Osteoblast (primary cell): ENCODE measurements at regions not wholly inside any gene's neighbourhood (a gene's known extent, or its start where the extent isn't known, plus 50 kb on each side); places are given as distances from the start of the nearest gene placed in this dataset.

ENCODE experiments used
- DNase-seq: peaks from one replicate; pipeline ENCODE4 v3.0.0; 2011; ENCODE audit warnings: low spot score, mixed read lengths; ENCODE audit not compliant: insufficient read length; ENCODE audit errors: missing footprints
- H2AFZ ChIP-seq: 2 replicates; pipeline ENCODE4 v1.6.0; 2011; ENCODE audit warnings: mild to moderate bottlenecking, low read length
- H3K27ac ChIP-seq: 2 replicates; pipeline ENCODE4 v1.5.1; 2011; ENCODE audit warnings: mild to moderate bottlenecking, low read depth, low read length, moderate library complexity
- H3K27me3 ChIP-seq: 2 replicates; pipeline ENCODE4 v1.6.0; 2012; ENCODE audit warnings: mild to moderate bottlenecking, control low read depth, inconsistent platforms, low read length, moderate library complexity; ENCODE audit not compliant: insufficient read depth
- H3K36me3 ChIP-seq: 2 replicates; pipeline ENCODE4 v1.5.1; 2011; ENCODE audit warnings: mild to moderate bottlenecking, low read length, control low read depth, moderate library complexity; ENCODE audit not compliant: insufficient read depth
- H3K4me1 ChIP-seq: 2 replicates; pipeline ENCODE4 v1.5.1; 2011; ENCODE audit warnings: mild to moderate bottlenecking, low read length, control low read depth, moderate library complexity; ENCODE audit not compliant: insufficient read depth
- H3K4me2 ChIP-seq: 2 replicates; pipeline ENCODE4 v1.6.0; 2011; ENCODE audit warnings: mild to moderate bottlenecking, low read length; ENCODE audit not compliant: insufficient read depth
- H3K4me3 ChIP-seq: fragments of 200-600 bp; sonication (generic); 3 replicates; pipeline ENCODE4 v1.5.1; 2012; ENCODE audit warnings: mild to moderate bottlenecking, low read length, inconsistent platforms; ENCODE audit not compliant: insufficient read depth
- H3K79me2 ChIP-seq: 2 replicates; pipeline ENCODE4 v1.6.0; 2012; ENCODE audit warnings: mild to moderate bottlenecking, low read length, control low read depth, inconsistent platforms; ENCODE audit not compliant: insufficient read depth
- H3K9me3 ChIP-seq: 2 replicates; pipeline ENCODE4 v1.5.1; 2011; ENCODE audit warnings: low read depth, low read length, control low read depth
- H4K20me1 ChIP-seq: 2 replicates; pipeline ENCODE4 v1.6.0; 2012; ENCODE audit warnings: mild to moderate bottlenecking, low read length, control low read depth; ENCODE audit not compliant: insufficient read depth
- CTCF ChIP-seq: IDR thresholded peaks from 2 replicates; pipeline ENCODE4 v1.5.1; 2011; ENCODE audit warnings: mild to moderate bottlenecking, low read depth, low read length, moderate library complexity; ENCODE audit errors: extremely low read depth

- H3K4me2 ChIP-seq, result no peak overlapping the region
- H3K79me2 ChIP-seq, result no peaks in the 10 kb centered on the region
- no peaks in the 10 kb centered on the region for H4K20me1 ChIP-seq
- H3K36me3 ChIP-seq, result no peaks in the 10 kb centered on the region
- TF ChIP-seq CTCF, result no peak
- no peak overlapping the region for H3K4me3 ChIP-seq
- H2AFZ ChIP-seq, result no peak overlapping the region
- H3K27me3 ChIP-seq, result no peaks in the 10 kb centered on the region
- no peaks in the 10 kb centered on the region for H3K9me3 ChIP-seq
- no peak overlapping the region for H3K27ac ChIP-seq
- H3K4me1 ChIP-seq, result no peaks in the 10 kb centered on the region
- DNase-seq, result no peak
Measured at GRCh38 chr5:89087551-89088318, 204.8 kb upstream of the MEF2C start.

GRCh38 chr5:89087128-89087527 lies 204.1 kb upstream of the MEF2C start:
- DNase-seq, result no peak
- H3K36me3 ChIP-seq, result no peaks in the 10 kb centered on the region
- no peaks in the 10 kb centered on the region for H4K20me1 ChIP-seq
- no peak for TF ChIP-seq CTCF
- no peaks in the 10 kb centered on the region for H3K9me3 ChIP-seq
- H3K27me3 ChIP-seq, result no peaks in the 10 kb centered on the region
- no peak overlapping the region for H3K4me3 ChIP-seq
- no peaks in the 10 kb centered on the region for H3K79me2 ChIP-seq
- no peaks in the 10 kb centered on the region for H3K4me1 ChIP-seq
- no peak overlapping the region for H3K27ac ChIP-seq
- H2AFZ ChIP-seq, result no peak overlapping the region
- no peak overlapping the region for H3K4me2 ChIP-seq

GRCh38 chr5:89086390-89087086 lies 203.6 kb upstream of the MEF2C start:
- no peaks in the 10 kb centered on the region for H3K4me1 ChIP-seq
- no peaks in the 10 kb centered on the region for H3K9me3 ChIP-seq
- no peak for DNase-seq
- no peaks in the 10 kb centered on the region for H3K27me3 ChIP-seq
- no peaks in the 10 kb centered on the region for H3K36me3 ChIP-seq
- no peak overlapping the region for H3K27ac ChIP-seq
- no peak overlapping the region for H3K4me3 ChIP-seq
- no peak for TF ChIP-seq CTCF
- no peaks in the 10 kb centered on the region for H4K20me1 ChIP-seq
- H3K79me2 ChIP-seq, result no peaks in the 10 kb centered on the region
- H3K4me2 ChIP-seq, result no peak overlapping the region
- H2AFZ ChIP-seq, result no peak overlapping the region

GRCh38 chr5:89083791-89084190 lies 200.8 kb upstream of the MEF2C start:
- H3K9me3 ChIP-seq, result no peaks in the 10 kb centered on the region
- H3K4me1 ChIP-seq, result no peaks in the 10 kb centered on the region
- no peak for TF ChIP-seq CTCF
- no peaks in the 10 kb centered on the region for H3K79me2 ChIP-seq
- no peak overlapping the region for H2AFZ ChIP-seq
- no peaks in the 10 kb centered on the region for H4K20me1 ChIP-seq
- H3K27ac ChIP-seq, result no peak overlapping the region
- DNase-seq, result no peak
- H3K36me3 ChIP-seq, result no peaks in the 10 kb centered on the region
- H3K4me3 ChIP-seq, result no peak overlapping the region
- H3K27me3 ChIP-seq, result no peaks in the 10 kb centered on the region
- H3K4me2 ChIP-seq, result no peak overlapping the region
